ENCODE measurements at regions not wholly inside any gene's neighbourhood (a gene's known extent, or its start where the extent isn't known, plus 50 kb on each side); places are given as distances from the start of the nearest gene placed in this dataset.

GRCh38 chr14:101489092-101489760 lies 72.1 kb upstream of the DIO3 start:
- TF ChIP-seq EZH2phosphoT487 (IDR thresholded peaks at IDR 0.05; ENCODE audit: insufficient read depth, low read depth) (no peak), EZH2 (IDR thresholded peaks at IDR 0.05; ENCODE audit: insufficient read depth, poor library complexity, severe bottlenecking) (no peak)
